ENCODE measurements at regions not wholly inside any gene's neighbourhood (a gene's known extent, or its start where the extent isn't known, plus 50 kb on each side); places are given as distances from the start of the nearest gene placed in this dataset.

DNA sequence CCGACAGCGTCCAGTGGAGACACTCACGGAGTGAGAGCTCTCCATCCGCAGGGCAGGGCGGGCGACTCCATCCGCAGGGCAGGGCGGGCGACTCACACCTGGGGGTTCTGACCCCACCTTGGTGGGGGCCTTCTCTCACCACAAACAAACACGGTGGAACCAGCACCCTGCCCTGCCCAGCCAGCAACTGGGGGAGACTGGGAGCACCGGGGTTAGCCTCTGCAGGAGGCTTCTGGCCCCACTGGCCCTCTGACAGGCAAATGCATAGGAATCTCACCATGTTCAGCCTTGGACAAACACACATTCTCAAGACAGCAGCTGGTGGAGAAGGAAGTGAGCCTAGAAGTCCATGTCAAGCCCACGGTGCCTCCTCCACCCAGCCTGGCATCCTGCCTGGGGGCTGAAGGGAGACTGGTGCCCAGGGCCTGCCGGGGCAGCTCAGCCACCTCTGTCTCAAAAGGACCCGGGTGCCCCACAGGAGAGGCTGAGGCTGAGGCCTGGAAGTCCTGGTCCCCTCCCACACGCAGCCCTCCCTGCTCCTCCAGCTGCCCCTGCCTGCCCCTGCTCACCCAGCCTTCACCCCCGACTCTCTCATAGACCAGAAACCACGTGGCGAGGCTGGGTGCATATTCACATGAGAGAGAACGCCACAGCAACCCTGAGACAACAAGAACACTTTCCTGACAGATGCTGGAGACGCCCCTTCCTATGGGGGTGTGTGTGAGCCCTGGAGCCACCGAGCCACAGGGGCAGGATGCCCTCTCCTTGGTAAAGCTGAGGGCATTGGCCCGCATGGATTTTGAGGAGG lies 98.4 kb upstream of the B3GAT1 start:
- intact Hi-C loops (cut with DNase I): no loop called here
- no peaks in the 10 kb centered on the region for H3K27me3 ChIP-seq
- no peaks in the 10 kb centered on the region for H3K9me3 ChIP-seq
- H3K36me3 ChIP-seq: no peaks in the 10 kb centered on the region
- WGBS, 2 donors: 67 to 71% methylated on average over 18 to 22 of the region's 22 CpGs
- no peak for DNase-seq
- no peaks in the 10 kb centered on the region for H3K4me1 ChIP-seq
- no peak for TF ChIP-seq POLR2A (IDR thresholded peaks at IDR 0.05)
- TF ChIP-seq, protein P1, sequence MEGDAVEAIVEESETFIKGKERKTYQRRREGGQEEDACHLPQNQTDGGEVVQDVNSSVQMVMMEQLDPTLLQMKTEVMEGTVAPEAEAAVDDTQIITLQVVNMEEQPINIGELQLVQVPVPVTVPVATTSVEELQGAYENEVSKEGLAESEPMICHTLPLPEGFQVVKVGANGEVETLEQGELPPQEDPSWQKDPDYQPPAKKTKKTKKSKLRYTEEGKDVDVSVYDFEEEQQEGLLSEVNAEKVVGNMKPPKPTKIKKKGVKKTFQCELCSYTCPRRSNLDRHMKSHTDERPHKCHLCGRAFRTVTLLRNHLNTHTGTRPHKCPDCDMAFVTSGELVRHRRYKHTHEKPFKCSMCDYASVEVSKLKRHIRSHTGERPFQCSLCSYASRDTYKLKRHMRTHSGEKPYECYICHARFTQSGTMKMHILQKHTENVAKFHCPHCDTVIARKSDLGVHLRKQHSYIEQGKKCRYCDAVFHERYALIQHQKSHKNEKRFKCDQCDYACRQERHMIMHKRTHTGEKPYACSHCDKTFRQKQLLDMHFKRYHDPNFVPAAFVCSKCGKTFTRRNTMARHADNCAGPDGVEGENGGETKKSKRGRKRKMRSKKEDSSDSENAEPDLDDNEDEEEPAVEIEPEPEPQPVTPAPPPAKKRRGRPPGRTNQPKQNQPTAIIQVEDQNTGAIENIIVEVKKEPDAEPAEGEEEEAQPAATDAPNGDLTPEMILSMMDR (IDR thresholded peaks at IDR 0.05): no peak
- H3K27ac ChIP-seq: no peak overlapping the region
- H3K4me3 ChIP-seq (replicated peaks in 1 of 3): no peak overlapping the region

DNA sequence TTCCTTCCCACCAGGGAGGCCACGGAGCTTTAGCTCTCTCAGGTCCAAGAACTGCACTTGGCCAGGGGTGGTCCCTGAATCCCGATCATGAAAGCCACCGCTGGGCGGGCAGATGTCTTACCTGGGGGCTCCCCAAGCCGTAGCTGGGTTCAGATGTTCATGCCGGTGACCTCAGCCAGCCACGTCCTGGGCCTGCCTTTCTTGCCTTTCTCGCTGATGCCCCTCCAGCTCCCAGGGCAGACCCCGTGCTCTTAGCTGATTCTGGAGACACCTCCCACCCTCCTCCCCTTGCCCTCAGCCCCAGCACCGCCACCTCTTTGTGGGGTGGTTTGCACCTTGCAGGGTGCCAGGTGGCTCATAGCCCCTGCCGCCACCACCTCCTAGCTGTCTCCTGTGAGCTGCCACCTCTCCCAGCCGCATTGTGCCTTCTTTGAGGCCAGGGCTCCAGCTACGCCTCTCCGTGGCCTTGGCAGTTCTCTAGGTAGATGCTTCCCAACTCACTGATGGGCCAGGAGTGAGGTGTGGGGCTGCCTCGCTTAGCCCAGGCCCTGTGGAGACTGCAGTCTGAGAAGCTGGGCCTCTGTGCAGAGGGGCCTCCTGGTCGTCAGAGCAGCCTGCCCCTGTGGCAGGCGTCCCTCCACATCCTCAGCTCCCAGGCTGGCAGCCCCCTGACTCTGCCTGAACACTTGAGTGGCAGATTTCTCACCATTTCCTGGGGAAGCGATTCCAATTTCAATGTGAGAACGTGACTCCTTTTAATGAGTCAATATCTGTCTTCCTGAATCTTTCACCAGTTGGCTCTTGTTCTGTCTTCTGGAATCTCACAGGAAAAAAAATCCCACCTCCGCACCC lies 97.6 kb upstream of the B3GAT1 start:
- intact Hi-C loops (cut with DNase I): no loop called here
- 87 to 89% methylated on average over 14 to 18 of the region's 20 CpGs for whole genome bisulfite sequencing, 2 donors
- DNase-seq: no peak

DNA sequence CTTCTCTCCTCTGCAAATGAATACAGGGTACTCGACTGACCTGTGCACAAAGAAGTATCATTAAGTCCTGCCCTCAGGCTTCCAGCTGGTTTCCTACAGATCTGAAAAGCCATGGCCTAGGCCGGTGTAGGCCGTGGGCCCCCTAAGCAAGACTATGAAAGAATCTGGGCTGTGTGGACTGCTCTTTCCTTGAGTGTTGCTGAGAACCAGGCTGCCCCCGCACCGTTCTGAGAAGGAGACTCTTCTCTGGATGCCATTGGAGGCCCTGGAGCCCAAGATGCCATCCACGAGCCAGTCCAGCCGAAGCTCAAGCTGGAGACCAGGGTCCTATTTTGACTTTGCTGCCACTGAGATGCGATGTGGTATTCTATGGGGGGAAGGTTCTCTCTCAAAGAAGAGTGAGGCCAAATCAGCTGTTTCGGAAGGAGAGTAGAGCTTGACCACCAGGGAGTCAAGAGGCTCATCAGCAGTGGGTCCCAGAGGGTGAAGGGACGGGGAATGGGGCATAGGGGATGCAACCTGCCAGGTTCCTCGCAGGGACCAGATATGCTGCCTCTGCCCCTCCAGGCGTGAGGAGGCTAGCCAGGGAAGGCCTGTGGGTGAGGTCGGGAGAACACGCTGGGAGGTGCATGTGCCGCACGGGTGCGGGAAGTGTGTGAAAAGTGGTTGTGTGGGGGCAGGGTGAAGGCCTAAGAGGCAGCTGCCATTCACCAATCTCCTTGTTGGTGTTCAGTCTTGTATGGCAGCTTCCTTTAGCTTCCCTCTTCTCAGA lies 96.4 kb upstream of the B3GAT1 start:
- H3K4me1 ChIP-seq: no peaks in the 10 kb centered on the region
- no peak overlapping the region for H3K27ac ChIP-seq
- no peaks in the 10 kb centered on the region for H3K36me3 ChIP-seq
- WGBS, 2 donors: 83 to 94% methylated on average over 15 to 17 of the region's 17 CpGs
- TF ChIP-seq, protein P1 (IDR thresholded peaks at IDR 0.05): no peak
- no peak for TF ChIP-seq POLR2A (IDR thresholded peaks at IDR 0.05)
- H3K27me3 ChIP-seq: no peaks in the 10 kb centered on the region
- no peak overlapping the region for H3K4me3 ChIP-seq (replicated peaks in 1 of 3)
- no peak for DNase-seq
- intact Hi-C loops (cut with DNase I): no loop called here
- no peaks in the 10 kb centered on the region for H3K9me3 ChIP-seq

More for the DNA sequence above, 97.6 kb upstream of the B3GAT1 start:
- no peaks in the 10 kb centered on the region for H3K27me3 ChIP-seq
- no peaks in the 10 kb centered on the region for H3K9me3 ChIP-seq
- H3K27ac ChIP-seq: no peak overlapping the region
- H3K36me3 ChIP-seq: no peaks in the 10 kb centered on the region
- H3K4me1 ChIP-seq: no peaks in the 10 kb centered on the region
- H3K4me3 ChIP-seq (replicated peaks in 1 of 3): no peak overlapping the region
- TF ChIP-seq, protein P1 (IDR thresholded peaks at IDR 0.05): no peak
- no peak for TF ChIP-seq POLR2A (IDR thresholded peaks at IDR 0.05)

DNA sequence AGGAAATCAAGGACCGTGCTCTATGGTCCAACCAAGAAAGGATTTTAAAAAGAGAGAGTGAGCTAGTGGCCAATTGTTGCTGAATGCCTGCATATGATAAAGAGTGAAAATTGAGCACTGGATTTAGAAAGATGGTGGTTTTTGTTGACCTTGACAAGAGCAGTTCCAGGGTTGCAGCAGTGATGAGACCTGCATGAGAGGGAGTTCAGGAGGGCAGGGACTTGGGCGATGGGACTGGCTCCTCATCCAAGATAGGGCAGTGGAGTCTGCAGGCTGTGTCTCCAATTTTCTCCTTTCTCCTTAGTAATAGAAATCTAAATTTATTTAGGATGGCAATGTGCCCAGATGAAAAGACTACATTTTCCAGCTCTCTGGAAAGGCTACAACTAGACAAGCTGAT lies 94.0 kb upstream of the B3GAT1 start:
- TF ChIP-seq, protein P1 (IDR thresholded peaks at IDR 0.05): no peak
- TF ChIP-seq POLR2A (IDR thresholded peaks at IDR 0.05): no peak
- Histone ChIP-seq H3K4me3 (replicated peaks in 1 of 3) (no peak overlapping the region), H3K27ac (no peak overlapping the region), H3K4me1 (no peaks in the 10 kb centered on the region), H3K27me3 (no peaks in the 10 kb centered on the region), H3K36me3 (no peaks in the 10 kb centered on the region), H3K9me3 (no peaks in the 10 kb centered on the region)
- intact Hi-C loops (cut with DNase I): no loop called here
- no peak for DNase-seq
- WGBS, 2 donors: 77 to 87% methylated on average over 2 of the region's 2 CpGs

All from thyroid gland (tissue), 4 donors.